ENCODE measurements at regions not wholly inside any gene's neighbourhood (a gene's known extent, or its start where the extent isn't known, plus 50 kb on each side); places are given as distances from the start of the nearest gene placed in this dataset.

- TF ChIP-seq CTCF (conservative IDR thresholded peaks at IDR 0.05): no peak
- TF ChIP-seq ZFX (IDR thresholded peaks at IDR 0.05): no peak
These were observed 327.1 kb downstream of the PTTG2 start for GRCh38 chr4:38287101-38287851.

Measured in C4-2B (cell line).